ENCODE measurements at regions not wholly inside any gene's neighbourhood (a gene's known extent, or its start where the extent isn't known, plus 50 kb on each side); places are given as distances from the start of the nearest gene placed in this dataset.

GRCh38 chr2:103887625-103888024 is 966.3 kb upstream of the POU3F3 start:
- ATAC-seq (no peak), DNase-seq (ENCODE audit: low spot score) (no peak)
- Mint-ChIP-seq H3K9me3 (no peaks in the 10 kb centered on the region), H3K27me3 (ENCODE audit: insufficient read depth, low read depth, poor library complexity) (no peaks in the 10 kb centered on the region), H3K4me1 (no peaks in the 10 kb centered on the region), H3K4me3 (no peak overlapping the region), H3K36me3 (ENCODE audit: low read depth) (no peaks in the 10 kb centered on the region), H3K27ac (no peak overlapping the region)
- H3K79me2 ChIP-seq (replicated peaks; ENCODE audit: insufficient read depth): no peaks in the 10 kb centered on the region
- H3K4me3 ChIP-seq: no peak overlapping the region
- H3K27me3 ChIP-seq (ENCODE audit: insufficient read depth): no peaks in the 10 kb centered on the region
- H4K20me1 ChIP-seq (replicated peaks; ENCODE audit: insufficient read depth): no peaks in the 10 kb centered on the region
- H3K4me2 ChIP-seq: no peak overlapping the region
- no peak overlapping the region for H2AFZ ChIP-seq
- no peaks in the 10 kb centered on the region for H3F3A ChIP-seq (replicated peaks; ENCODE audit: low read depth)
- H3K27ac ChIP-seq (ENCODE audit: low read depth): no peak overlapping the region
- H3K36me3 ChIP-seq (ENCODE audit: insufficient read depth): no peaks in the 10 kb centered on the region
- TF ChIP-seq ZNF331 (CRISPR knock-in tag; IDR thresholded peaks at IDR 0.05; ENCODE audit: low read depth) (no peak), REST (IDR thresholded peaks at IDR 0.05; ENCODE audit: unreplicated experiment) (no peak), JUNB (IDR thresholded peaks at IDR 0.05; ENCODE audit: unreplicated experiment) (no peak), POLR2AphosphoS5 (IDR thresholded peaks at IDR 0.05; ENCODE audit: low read depth) (no peak), ETS1 (IDR thresholded peaks at IDR 0.05) (no peak), EZH2phosphoT487 (IDR thresholded peaks at IDR 0.05; ENCODE audit: unreplicated experiment) (no peak), CTCF (conservative IDR thresholded peaks at IDR 0.05; ENCODE audit: low read depth in 2 of 2) (no peak), NANOG (IDR thresholded peaks at IDR 0.05; ENCODE audit: borderline replicate concordance) (no peak), ZNF462 (CRISPR knock-in tag; IDR thresholded peaks at IDR 0.05) (no peak), ZNF114 (CRISPR knock-in tag; IDR thresholded peaks at IDR 0.05) (no peak), CREB1 (CRISPR knock-in tag; IDR thresholded peaks at IDR 0.05; ENCODE audit: low read depth) (no peak), STAT1 (IDR thresholded peaks at IDR 0.05; ENCODE audit: unreplicated experiment) (no peak), EZH2 (IDR thresholded peaks at IDR 0.05; ENCODE audit: low read depth, unreplicated experiment) (no peak)
- H3K9me2 ChIP-seq (ENCODE audit: insufficient read depth): no peaks in the 10 kb centered on the region
- no peaks in the 10 kb centered on the region for H3K4me1 ChIP-seq (ENCODE audit: insufficient read depth)
